GF-D8 (cell line): ENCODE measurements at regions not wholly inside any gene's neighbourhood (a gene's known extent, or its start where the extent isn't known, plus 50 kb on each side); places are given as distances from the start of the nearest gene placed in this dataset.
"Not testable (repeated sequence)": the region's sequence is repeated elsewhere in the genome, so short reads cannot be mapped to it uniquely, and the experiment has no call there.

ENCODE experiments used
- DNase-seq: peaks from one replicate; lab custom pipeline; 2025; lab: John Stamatoyannopoulos, UW

DNA sequence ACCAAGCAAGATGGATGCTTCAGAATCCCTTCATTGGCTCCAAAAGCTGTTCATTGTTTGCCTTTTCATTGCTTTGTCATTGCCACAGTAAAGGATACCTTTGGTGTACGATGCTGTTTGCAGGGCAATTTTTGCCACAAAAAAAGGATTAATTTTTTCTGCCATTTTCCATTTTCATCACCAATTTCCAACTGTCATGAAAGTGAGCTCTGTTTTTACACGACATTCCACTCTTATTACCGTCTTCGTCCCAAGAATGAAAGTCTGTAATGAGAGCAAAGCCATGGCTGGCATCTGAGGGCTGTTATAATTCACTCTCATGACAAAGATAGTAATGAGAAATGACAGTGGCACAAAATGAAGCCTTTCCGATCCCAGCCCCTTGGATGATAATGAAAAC is 272.7 kb upstream of the DCN start:
- no peak for DNase-seq

- DNase-seq, result no peak
These were observed 271.6 kb upstream of the DCN start for GRCh38 chr12:91454179-91454578.

DNA sequence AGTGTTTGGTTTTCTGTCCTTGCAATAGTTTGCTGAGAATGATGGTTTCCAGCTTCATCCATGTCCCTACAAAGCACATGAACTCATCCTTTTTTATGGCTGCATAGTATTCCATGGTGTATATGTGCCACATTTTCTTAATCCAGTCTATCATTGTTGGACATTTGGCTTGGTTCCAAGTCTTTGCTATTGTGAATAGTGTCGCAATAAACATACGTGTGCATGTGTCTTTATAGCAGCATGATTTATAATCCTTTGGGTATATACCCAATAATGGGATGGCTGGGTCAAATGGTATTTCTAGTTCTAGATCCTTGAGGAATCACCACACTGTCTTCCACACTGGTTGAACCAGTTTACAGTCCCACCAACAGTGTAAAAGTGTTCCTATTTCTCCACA is 269.8 kb upstream of the DCN start:
- not testable (repeated sequence) for DNase-seq

- no peak for DNase-seq
These were observed 259.7 kb upstream of the DCN start for GRCh38 chr12:91441993-91442952.

- DNase-seq, result no peak
These were observed 258.6 kb upstream of the DCN start for GRCh38 chr12:91441246-91441645.

DNA sequence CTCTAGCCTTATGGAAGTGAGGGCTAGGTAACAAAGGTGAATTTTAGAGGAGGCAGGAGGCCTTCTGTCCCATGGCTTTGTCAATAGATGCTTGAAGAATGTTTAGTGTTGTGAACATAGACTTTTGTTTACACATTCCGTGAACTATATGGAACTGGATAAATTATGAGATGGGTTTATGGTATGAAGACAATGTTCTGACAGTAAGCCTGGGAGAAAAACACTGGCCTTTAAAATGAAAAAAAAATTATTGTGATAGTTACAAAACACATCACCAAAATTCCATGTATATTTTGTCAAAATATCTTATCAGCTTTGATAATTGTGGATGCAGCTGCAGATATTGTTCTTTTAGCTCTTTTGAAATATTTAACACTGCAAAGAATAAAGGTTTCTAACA is 251.5 kb upstream of the DCN start:
- no peak for DNase-seq

GRCh38 chr12:91432755-91433154 is 250.1 kb upstream of the DCN start:
- DNase-seq, result no peak

DNA sequence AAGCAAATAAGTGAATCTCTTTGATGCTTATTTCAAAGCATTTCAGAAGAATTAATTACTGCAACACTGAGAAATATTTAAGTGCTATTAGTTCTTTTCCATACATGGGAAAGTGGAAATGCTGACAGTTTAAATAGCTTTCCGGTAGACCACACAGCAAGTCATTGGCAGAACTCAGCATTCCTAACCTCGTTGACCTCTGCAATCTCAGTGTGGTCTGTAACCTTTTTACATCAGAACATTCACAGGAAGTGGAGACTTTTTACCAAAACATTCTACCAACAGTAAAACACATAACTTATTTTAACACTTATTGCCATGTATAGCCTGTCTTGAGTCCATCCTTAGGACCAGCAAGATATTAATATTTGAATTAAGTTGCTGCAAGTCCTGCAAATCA is 249.5 kb upstream of the DCN start:
- no peak for DNase-seq

- DNase-seq, result no peak
These were observed 241.9 kb upstream of the DCN start for GRCh38 chr12:91424506-91424905.

GRCh38 chr12:91423693-91424050 is 241.1 kb upstream of the DCN start:
- no peak for DNase-seq

DNA sequence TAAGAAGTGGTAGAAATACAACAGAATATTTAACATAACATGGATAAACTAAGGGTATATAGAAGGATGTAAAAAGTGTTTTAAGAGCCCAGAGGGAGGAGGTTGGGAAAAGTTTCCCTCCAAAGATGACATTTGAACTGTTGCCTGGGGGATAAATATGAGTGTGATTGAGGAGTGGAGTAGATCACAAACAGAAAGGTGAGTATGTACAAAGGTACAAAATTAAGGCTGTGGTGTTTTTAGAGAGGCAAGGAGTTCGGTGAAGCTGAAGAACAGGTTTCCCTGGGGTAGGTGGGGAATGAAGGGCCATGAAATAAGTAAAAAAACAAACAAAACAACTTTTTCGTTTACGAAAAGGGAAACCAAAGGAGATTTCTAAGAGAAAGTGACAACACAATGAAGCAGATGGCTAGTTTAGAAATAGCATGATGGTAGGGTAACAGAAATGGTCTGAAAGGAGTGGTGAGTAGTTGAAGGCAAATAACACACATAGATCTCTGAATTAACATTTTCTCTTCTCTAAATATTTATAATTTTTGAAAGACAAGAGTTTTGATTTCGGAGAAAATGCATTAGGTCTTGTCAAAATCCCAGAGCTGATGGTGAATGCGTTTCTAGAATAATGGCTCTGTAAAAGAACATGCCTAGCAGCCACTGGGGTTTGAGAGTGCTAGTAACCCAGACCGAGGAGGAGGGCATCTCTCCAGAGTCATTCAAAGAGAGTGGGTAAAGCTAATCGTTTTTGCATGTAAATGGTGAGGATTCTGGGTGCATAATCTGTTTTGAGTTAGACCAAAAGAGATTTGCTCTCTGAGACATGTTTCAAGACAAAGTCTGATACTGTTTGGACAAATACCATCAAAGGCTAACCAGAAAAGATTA is 240.4 kb upstream of the DCN start:
- DNase-seq, result no peak

GRCh38 chr12:91422127-91422526 is 239.5 kb upstream of the DCN start:
- DNase-seq, result no peak

- DNase-seq, result no peak
These were observed 237.2 kb upstream of the DCN start for GRCh38 chr12:91419809-91420208.

GRCh38 chr12:91418221-91419090 is 235.8 kb upstream of the DCN start:
- DNase-seq, result no peak

DNA sequence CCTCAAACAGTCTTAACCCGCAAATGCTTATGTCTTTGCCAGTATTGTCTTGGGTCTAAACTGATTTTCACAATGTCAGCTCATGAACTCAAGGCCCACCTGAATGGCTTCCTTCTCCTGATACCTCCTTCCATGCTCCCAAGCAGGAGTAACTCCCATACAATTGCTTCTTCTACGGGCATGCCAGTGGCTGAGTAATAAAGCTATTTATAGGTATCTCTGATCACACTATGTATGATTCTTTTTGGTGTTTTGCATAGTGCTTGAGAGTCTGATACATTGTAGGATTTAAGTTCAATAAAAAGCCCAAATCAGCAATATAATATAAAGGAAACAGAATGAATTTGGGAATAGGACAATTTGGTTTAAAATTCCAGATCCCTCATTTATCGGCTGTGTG is 235.0 kb upstream of the DCN start:
- DNase-seq, result no peak

GRCh38 chr12:91414636-91415035 is 232.0 kb upstream of the DCN start:
- DNase-seq, result no peak

- DNase-seq, result no peak
These were observed 231.2 kb upstream of the DCN start for GRCh38 chr12:91413581-91414546.

DNA sequence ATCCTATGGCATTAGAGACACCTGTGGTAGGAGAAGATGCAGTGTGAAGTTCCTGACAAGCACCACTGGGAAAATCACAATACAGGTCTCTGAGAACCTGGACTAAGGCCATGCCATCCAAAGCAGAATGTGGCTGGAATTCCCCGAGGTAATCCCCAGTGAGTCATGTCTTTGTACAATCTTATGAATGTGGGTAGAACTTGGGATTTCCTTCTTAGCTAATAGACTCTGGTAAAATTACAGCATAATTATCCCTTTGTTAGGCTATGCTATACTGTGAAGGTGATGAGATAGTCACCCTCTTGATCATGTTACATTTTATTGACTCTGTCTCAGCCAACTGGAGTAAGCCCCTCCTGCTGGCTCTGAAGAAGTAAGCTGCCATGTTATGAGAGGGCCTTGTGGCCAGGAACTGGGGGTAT is 224.3 kb upstream of the DCN start:
- DNase-seq, result no peak

- no peak for DNase-seq
These were observed 221.8 kb upstream of the DCN start for GRCh38 chr12:91404441-91404840.

- DNase-seq, result no peak
These were observed 218.6 kb upstream of the DCN start for GRCh38 chr12:91401190-91401589.

DNA sequence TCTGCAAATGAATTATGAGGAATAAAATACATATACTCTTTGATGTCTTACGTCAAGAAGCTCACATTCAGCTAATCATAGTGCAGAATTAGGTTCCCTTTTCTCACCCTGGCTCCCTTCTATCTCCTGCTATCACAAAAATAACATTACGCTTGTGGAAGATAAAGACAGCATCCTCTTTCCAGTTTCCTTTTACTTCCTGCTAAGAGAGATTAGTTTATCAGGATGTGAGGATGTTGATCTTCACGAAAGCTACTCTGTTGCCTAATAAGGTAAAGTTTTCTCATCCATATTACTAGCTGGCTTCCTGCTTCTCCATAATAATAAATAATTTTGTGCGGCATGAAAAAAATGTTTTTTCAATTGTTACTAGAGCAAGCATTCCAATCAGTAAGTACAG is 217.7 kb upstream of the DCN start:
- DNase-seq, result no peak
